Lower leg skin (tissue), 4 donors: ENCODE measurements at regions not wholly inside any gene's neighbourhood (a gene's known extent, or its start where the extent isn't known, plus 50 kb on each side); places are given as distances from the start of the nearest gene placed in this dataset.

Experiments used
- DNase-seq, 2 donors: peaks; one replicate each; pipeline ENCODE4 v3.0.0-alpha.2; 2019; ENCODE audit warnings: low spot score in 2 of 2
- H3K4me3 ChIP-seq: fragments of 200-600 bp; sonication (generic); 2 replicates; pipeline ENCODE4 v1.5.1; 2017; ENCODE audit warnings: mild to moderate bottlenecking, low read depth; ENCODE audit not compliant: poor library complexity, severe bottlenecking
- CTCF ChIP-seq, 3 donors: fragments of 450-650 bp; IDR thresholded peaks; one replicate each; pipeline ENCODE4 v1.5.1; 2016; ENCODE audit warnings: antibody characterized with exemption in 3 of 3, mild to moderate bottlenecking in 3 of 3, moderate library complexity in 2 of 3
- POLR2A ChIP-seq, 2 donors: fragments of 450-650 bp; IDR thresholded peaks; one replicate each; pipeline ENCODE4 v1.6.1; 2016 to 2017; ENCODE audit warnings: antibody characterized with exemption in 2 of 2, mild to moderate bottlenecking in 1 of 2, moderate library complexity in 1 of 2
- WGBS, 2 donors: methylation state at CpG; one replicate each; pipeline ENCODE4 v1.1.5; 2018; 5-methylcytosine and 5-hydroxymethylcytosine counted together
- intact Hi-C: fragments of 100-400 bp; cut with DNase I; formaldehyde crosslinking; loops from one replicate; pipeline ENCODE4 v1.15.0; 2023; ENCODE audit warnings: low total_unique reads

DNA sequence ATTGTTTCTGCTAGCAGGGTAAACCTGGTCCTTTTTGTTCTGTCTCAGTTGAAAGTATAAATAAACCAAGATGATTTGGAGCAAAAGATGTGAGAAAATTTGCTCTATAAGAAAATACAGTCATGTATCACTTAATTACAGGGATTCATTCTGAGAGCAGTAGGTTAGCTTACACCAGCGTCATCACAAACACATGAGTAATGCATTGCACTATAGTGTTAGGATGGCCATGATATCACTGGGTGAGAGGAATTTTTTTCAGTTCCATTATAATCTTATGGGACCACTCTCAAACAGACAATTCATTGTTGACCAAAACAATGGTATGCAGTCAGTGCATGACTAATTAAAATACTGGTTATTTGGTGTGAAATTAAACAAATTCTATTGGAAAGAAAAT is 430.9 kb downstream of the CHSY3 start:
- no peak for DNase-seq
- 82 to 94% methylated on average over 1 of the region's 1 CpG for WGBS, 2 donors
- intact Hi-C loops, result no loop called here
- no peak for TF ChIP-seq POLR2A (IDR thresholded peaks at IDR 0.05)
- TF ChIP-seq CTCF (IDR thresholded peaks at IDR 0.05), result no peak
- no peak overlapping the region for H3K4me3 ChIP-seq

GRCh38 chr5:130333089-130333488 is 428.8 kb downstream of the CHSY3 start:
- no peak for DNase-seq
- WGBS, 2 donors, result 59 to 69% methylated on average over 2 of the region's 2 CpGs
- intact Hi-C loops, result no loop called here

GRCh38 chr5:130331332-130331731 is 427.1 kb downstream of the CHSY3 start:
- intact Hi-C loops, result no loop called here
- TF ChIP-seq CTCF (IDR thresholded peaks at IDR 0.05) (no peak), POLR2A (IDR thresholded peaks at IDR 0.05) (no peak)
- 88 to 96% methylated on average over 3 of the region's 3 CpGs for WGBS, 2 donors
- DNase-seq, result no peak
- H3K4me3 ChIP-seq, result no peak overlapping the region

More at GRCh38 chr5:130333089-130333488, 428.8 kb downstream of the CHSY3 start:
- no peak overlapping the region for H3K4me3 ChIP-seq
- TF ChIP-seq CTCF (IDR thresholded peaks at IDR 0.05) (no peak), POLR2A (IDR thresholded peaks at IDR 0.05) (no peak)

GRCh38 chr5:130324953-130325671 is 420.8 kb downstream of the CHSY3 start:
- WGBS, 2 donors, result 80 to 88% methylated on average over 7 of the region's 7 CpGs
- no peak for TF ChIP-seq CTCF (IDR thresholded peaks at IDR 0.05)
- no peak for TF ChIP-seq POLR2A (IDR thresholded peaks at IDR 0.05)
- no peak overlapping the region for H3K4me3 ChIP-seq
- intact Hi-C loops, result no loop called here
- DNase-seq, result no peak

- no peak overlapping the region for H3K4me3 ChIP-seq
- DNase-seq, result no peak
- TF ChIP-seq CTCF (IDR thresholded peaks at IDR 0.05), result no peak
- no peak for TF ChIP-seq POLR2A (IDR thresholded peaks at IDR 0.05)
- intact Hi-C loops, result no loop called here
- WGBS, 2 donors, result 80 to 82% methylated on average over 3 of the region's 3 CpGs
Measured at GRCh38 chr5:130323804-130324454, 419.7 kb downstream of the CHSY3 start.
